Activated naive CD4-positive, alpha-beta T cell (primary cell): ENCODE measurements at regions not wholly inside any gene's neighbourhood (a gene's known extent, or its start where the extent isn't known, plus 50 kb on each side); places are given as distances from the start of the nearest gene placed in this dataset.
"Not testable (repeated sequence)": the region's sequence is repeated elsewhere in the genome, so short reads cannot be mapped to it uniquely, and the experiment has no call there.

Experiments used
- DNase-seq, 4 experiments: peaks; one replicate each; lab custom pipeline; 2025; lab: John Stamatoyannopoulos, UW

- DNase-seq: no peak
These were observed 120.6 kb downstream of the TMEM167A start for GRCh38 chr5:82956600-82956999.

DNA sequence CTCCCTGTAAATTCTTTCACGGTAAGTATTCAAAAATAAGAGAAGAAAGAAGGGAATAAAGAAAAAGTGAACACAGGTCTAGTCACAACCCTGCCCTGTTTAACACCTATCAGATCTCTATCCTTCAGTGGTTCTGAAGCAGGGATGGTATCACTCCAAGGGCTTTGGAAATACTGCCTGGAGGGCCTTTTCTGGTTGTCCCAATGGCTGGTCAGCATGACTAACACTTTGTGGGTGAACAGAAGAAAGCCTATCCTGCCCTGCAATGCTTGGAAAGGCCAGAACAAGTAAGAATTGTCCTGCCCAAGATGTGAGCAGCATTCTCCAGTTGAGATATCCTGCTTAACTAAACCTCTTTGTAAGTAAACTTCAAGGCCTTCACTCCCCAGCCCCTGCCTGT, 124.9 kb downstream of the TMEM167A start:
- DNase-seq: no peak

GRCh38 chr5:82944267-82944666, 132.9 kb downstream of the TMEM167A start:
- DNase-seq: not testable (repeated sequence)

- no peak for DNase-seq
These were observed 134.9 kb downstream of the TMEM167A start for GRCh38 chr5:82942083-82942881.

DNA sequence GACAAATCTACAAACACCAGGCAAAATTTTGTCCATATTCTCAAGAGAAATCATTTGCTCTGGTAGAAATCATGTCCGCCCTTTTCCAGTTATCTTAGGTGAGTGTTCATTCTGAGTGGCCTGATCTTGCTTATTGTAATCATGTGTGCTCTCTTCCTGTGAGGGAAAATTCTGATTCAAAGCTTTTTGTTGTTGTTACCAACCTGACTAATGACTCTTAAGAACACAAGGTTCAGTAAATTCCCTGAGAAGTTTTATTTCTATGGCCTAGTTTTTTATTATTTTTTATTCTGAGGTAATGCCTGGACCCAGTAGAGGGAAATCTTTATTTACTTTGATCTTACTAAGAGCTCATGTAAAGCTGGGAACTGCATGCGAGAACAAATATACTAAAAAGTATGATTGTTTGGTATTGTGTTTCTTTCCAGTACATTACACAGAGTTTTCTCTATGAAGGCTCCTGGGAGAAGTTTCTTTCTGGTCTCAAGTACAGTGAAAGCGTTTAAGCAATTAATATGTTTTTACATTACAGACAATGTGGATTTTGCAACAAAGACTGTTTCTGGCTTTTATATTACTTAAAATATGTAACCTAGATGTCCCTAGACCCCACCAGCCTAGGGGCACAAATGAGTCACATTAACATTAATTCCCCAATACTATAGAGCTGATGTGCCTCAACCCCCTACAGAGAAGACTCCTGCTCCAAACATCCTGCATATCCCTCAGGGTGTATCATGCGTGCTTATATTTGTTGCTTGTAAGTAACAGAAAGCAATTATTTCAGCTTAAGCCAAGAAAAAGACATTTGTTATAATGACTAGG, 138.1 kb downstream of the TMEM167A start:
- DNase-seq: no peak

- DNase-seq: not testable (repeated sequence)
These were observed 144.5 kb downstream of the TMEM167A start for GRCh38 chr5:82932473-82933220.

DNA sequence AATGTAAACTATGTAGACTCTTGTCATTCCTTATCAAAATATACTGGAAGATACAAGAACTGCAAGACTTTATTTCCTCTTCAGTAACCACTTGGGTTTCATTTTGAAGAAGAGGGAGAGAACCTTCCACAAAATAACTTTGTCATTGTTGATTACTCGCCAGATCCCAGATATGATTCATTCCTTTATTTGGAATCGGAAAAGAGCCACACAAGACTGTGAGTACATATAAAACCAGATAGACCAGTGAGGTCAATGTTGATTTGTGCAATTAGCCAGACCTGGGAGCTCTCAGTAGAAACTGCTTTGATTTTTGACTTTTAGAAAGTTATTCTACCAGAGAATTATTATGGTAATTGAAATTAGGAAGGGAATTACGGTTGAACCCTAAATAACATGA, 146.1 kb downstream of the TMEM167A start:
- no peak for DNase-seq

DNA sequence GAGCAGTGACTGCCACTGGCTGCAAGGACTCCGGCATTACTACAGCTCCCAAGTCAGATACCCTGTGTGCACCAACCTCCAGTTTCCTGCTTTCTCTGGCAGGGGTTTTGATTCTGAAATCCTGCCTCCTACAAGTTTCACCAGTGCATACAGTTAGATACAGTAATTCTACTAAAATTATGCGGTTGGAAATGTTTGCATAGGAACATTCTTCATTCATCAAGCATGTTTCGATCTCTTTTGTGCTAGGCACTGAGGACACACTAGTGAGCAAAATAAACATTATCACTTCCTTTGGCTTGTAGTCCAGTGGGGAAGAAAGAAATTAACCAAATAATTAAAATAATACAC, 152.2 kb downstream of the TMEM167A start:
- DNase-seq: no peak

- no peak for DNase-seq
These were observed 152.8 kb downstream of the TMEM167A start for GRCh38 chr5:82924226-82925060.

DNA sequence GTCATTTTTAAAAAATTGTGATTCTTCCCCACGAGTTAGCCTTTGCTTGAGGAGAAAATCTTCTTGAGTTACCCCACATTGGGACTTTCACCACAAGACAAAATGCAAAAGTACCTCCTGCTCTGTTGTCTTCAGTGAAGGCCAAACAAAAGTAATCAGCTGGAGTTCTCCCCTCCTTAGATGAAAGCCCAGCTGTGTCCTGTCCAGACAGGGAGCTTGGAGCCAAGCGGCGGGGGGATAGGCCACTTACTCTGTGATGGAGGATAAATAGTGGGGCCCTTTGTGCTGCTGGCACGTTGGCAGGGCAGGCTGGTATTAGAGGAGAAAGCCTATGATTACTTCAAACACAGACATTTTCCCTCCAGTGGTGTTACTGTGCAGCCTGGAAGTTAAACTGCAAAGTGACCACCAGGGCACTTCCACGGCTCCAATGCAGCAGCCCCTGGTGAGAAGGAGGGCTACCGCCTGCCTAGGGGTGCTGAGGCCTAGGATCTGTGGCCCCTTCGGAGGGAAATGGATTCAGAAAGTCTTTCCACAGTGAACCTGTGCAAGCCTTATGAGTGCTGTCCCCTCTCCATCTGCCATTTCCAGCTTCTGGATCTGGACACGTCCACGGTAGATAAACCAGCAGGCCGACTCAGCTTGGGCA, 155.0 kb downstream of the TMEM167A start:
- no peak for DNase-seq

DNA sequence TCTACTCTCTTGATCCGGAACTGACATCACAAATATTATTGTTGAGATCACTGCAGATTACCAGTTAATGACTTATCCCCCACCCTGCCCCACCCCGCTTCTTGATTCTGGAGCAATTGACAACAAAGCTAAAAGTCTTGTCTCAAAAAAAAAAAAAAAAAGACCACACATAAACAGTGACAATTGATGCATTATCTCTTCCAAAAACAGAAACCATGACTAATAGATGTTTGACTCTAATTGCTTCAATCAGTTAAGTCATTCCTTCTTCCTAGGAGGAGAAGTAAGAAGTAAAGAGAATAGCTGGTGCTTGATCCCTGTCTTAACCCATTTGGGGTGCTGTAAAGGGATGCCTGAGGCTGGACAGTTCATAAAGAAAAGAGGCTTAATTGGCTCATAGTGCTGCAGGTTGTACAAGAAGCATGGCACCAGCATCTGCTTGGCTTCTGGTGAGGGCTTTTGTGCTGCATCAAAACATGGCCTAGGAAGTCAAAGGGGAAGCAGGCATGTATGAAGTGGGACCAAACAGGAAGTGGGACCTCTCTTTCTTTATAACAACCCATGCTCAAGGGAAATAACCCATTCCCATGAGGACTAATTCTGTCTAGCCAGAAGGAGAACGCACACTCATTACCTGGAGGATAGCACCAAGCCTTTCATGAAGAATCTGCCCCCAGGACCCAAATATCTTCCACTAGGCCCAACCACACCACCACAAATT, 158.7 kb downstream of the TMEM167A start:
- no peak for DNase-seq

DNA sequence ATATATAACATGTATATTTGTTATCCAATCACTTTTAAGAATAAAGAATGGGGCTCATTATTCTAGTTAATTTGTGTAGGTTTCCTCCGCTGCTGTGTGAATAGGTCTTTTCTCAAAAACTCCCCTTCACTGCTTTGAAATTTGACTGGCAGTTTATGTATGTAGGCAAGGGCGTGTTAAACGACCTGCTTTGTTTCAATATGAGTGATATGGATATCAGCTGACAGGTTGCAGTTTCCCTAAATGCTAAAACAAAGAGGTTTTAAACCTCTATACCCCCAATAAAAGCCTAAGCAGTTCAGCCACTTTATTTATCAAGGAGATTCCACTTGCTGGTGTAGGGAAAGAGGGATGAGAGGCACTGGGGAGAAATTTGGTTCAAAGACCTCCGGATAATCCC, 159.6 kb downstream of the TMEM167A start:
- DNase-seq: no peak

- DNase-seq: no peak
These were observed 163.2 kb downstream of the TMEM167A start for GRCh38 chr5:82913971-82914370.

- no peak for DNase-seq
These were observed 164.7 kb downstream of the TMEM167A start for GRCh38 chr5:82912462-82912861.

DNA sequence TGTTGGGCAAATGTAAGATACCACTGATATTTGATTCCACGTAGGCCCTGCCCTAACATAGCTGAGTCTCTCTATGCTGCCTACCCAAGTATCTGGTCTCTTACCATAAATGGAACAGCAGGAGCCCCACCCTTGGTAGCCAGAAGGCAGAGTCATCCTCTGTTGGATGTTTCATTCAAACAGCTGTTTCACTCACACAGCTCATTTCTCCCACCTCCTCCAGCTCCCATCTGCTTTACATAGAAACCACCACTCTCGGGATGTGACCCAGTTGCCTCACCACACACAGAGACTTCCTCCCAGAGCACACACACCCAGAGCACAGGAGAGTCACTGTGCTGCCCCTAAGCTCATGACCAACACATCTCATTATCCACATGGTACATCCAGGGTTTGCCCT, 165.3 kb downstream of the TMEM167A start:
- no peak for DNase-seq

- DNase-seq: no peak
These were observed 166.3 kb downstream of the TMEM167A start for GRCh38 chr5:82910905-82911304.

DNA sequence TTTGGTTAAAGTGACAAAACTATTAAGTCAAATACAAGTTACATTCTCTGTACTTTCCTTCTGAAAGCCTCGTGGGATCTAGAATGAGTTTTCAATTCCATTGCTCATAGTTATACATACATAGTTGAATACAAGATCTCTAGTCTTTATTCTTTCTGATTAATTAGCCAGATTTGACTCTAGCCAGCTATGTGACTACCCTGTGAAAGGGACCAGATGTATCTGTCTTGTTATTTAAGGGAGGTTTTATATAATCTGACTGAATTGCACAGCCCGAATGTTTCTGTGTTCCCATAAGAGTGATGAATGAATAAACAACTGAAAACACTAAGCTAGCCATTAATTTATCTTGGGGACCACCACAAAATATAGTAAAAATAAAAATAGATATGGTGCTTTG, 166.7 kb downstream of the TMEM167A start:
- DNase-seq: no peak

GRCh38 chr5:82909771-82910170, 167.4 kb downstream of the TMEM167A start:
- no peak for DNase-seq

DNA sequence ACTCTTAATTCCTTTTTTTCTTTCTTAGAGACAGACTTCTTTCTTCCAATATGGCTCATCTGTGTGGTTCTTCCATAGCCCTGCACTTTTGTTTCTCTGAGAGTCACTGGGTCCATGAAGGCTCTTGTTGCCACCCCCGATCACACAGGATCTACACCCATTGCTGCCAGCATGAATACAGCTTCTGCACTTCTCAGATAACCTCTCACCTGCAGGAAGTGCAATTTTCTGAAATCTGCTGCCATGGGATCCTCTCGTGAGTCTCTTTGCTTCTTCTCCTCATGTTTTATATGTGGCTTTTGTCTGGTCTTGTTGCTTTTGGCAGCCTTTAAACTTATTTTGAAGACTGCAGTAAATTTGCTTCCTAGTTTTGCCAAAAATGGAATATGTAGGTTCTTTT, 171.2 kb downstream of the TMEM167A start:
- DNase-seq: no peak

- DNase-seq: no peak
These were observed 175.8 kb downstream of the TMEM167A start for GRCh38 chr5:82901281-82901888.
